ENCODE measurements at regions not wholly inside any gene's neighbourhood (a gene's known extent, or its start where the extent isn't known, plus 50 kb on each side); places are given as distances from the start of the nearest gene placed in this dataset.

- no peak for DNase-seq (ENCODE audit: low read depth in 2 of 2)
Measured at GRCh38 chr16:85376292-85377095, 236.6 kb upstream of the GSE1 start.

GRCh38 chr16:85377388-85378144 is 235.6 kb upstream of the GSE1 start:
- no peak for DNase-seq (ENCODE audit: low read depth in 2 of 2)

- DNase-seq (ENCODE audit: low read depth in 2 of 2), result no peak
Measured at GRCh38 chr16:85378145-85379040, 234.7 kb upstream of the GSE1 start.

- no peak for DNase-seq (ENCODE audit: low read depth in 2 of 2)
Measured at GRCh38 chr16:85379041-85380001, 233.8 kb upstream of the GSE1 start.

- no peak for DNase-seq (ENCODE audit: low read depth in 2 of 2)
Measured at GRCh38 chr16:85380002-85380395, 233.1 kb upstream of the GSE1 start.

GRCh38 chr16:85380905-85381737 is 232.0 kb upstream of the GSE1 start:
- DNase-seq (ENCODE audit: low read depth in 2 of 2), result no peak

- DNase-seq (ENCODE audit: low read depth in 2 of 2), result no peak
Measured at GRCh38 chr16:85381738-85382592, 231.2 kb upstream of the GSE1 start.

GRCh38 chr16:85382717-85383118 is 230.4 kb upstream of the GSE1 start:
- DNase-seq (ENCODE audit: low read depth in 2 of 2), result no peak

GRCh38 chr16:85383836-85384832 is 229.0 kb upstream of the GSE1 start:
- DNase-seq (ENCODE audit: low read depth in 2 of 2), result no peak

- DNase-seq (ENCODE audit: low read depth in 2 of 2), result no peak
Measured at GRCh38 chr16:85384833-85385462, 228.2 kb upstream of the GSE1 start.

- DNase-seq (ENCODE audit: low read depth in 2 of 2), result no peak
Measured at GRCh38 chr16:85385463-85386331, 227.4 kb upstream of the GSE1 start.

GRCh38 chr16:85386467-85387170 is 226.5 kb upstream of the GSE1 start:
- no peak for DNase-seq (ENCODE audit: low read depth in 2 of 2)

GRCh38 chr16:85387171-85387507 is 226.0 kb upstream of the GSE1 start:
- no peak for DNase-seq (ENCODE audit: low read depth in 2 of 2)

GRCh38 chr16:85387731-85388295 is 225.3 kb upstream of the GSE1 start:
- no peak for DNase-seq (ENCODE audit: low read depth in 2 of 2)

GRCh38 chr16:85389679-85390470 is 223.2 kb upstream of the GSE1 start:
- DNase-seq (ENCODE audit: low read depth in 2 of 2), result no peak

All from activated CD4-positive, alpha-beta T cell treated with anti-CD3 and anti-CD28 coated beads for 24 hours (primary cell).